ENCODE measurements at regions not wholly inside any gene's neighbourhood (a gene's known extent, or its start where the extent isn't known, plus 50 kb on each side); places are given as distances from the start of the nearest gene placed in this dataset.

GRCh38 chr17:12592941-12593340 is 72.7 kb upstream of the MYOCD start:
- Histone ChIP-seq H3K4me3 (ENCODE audit: insufficient read length, low read depth) (no peak overlapping the region), H3K36me3 (ENCODE audit: insufficient read depth, insufficient read length, low read length) (no peaks in the 10 kb centered on the region), H3K9me3 (ENCODE audit: insufficient read depth, low read length) (no peaks in the 10 kb centered on the region), H3K27me3 (ENCODE audit: insufficient read depth, insufficient read length) (no peaks in the 10 kb centered on the region), H3K4me1 (ENCODE audit: insufficient read depth, insufficient read length) (no peaks in the 10 kb centered on the region), H3K9ac (ENCODE audit: insufficient read length, low read depth) (no peak overlapping the region)
- no peak for DNase-seq (ENCODE audit: low read depth, low spot score)
- TF ChIP-seq SUZ12 (IDR thresholded peaks at IDR 0.05; ENCODE audit: extremely low read depth, insufficient read depth, insufficient read length) (no peak), YY1 (IDR thresholded peaks at IDR 0.05; ENCODE audit: insufficient read depth, insufficient read length) (no peak), ZNF274 (IDR thresholded peaks at IDR 0.05; ENCODE audit: low read depth, low read length) (no peak)

GRCh38 chr17:12596961-12597360 is 68.7 kb upstream of the MYOCD start:
- H3K9ac ChIP-seq (ENCODE audit: insufficient read length, low read depth), result no peak overlapping the region
- no peak for TF ChIP-seq SUZ12 (IDR thresholded peaks at IDR 0.05; ENCODE audit: extremely low read depth, insufficient read depth, insufficient read length)
- no peak for TF ChIP-seq ZNF274 (IDR thresholded peaks at IDR 0.05; ENCODE audit: low read depth, low read length)
- no peak for TF ChIP-seq YY1 (IDR thresholded peaks at IDR 0.05; ENCODE audit: insufficient read depth, insufficient read length)
- H3K4me3 ChIP-seq (ENCODE audit: insufficient read length, low read depth), result no peak overlapping the region
- H3K9me3 ChIP-seq (ENCODE audit: insufficient read depth, low read length), result no peaks in the 10 kb centered on the region
- no peaks in the 10 kb centered on the region for H3K4me1 ChIP-seq (ENCODE audit: insufficient read depth, insufficient read length)
- H3K27me3 ChIP-seq (ENCODE audit: insufficient read depth, insufficient read length), result no peaks in the 10 kb centered on the region
- no peak for DNase-seq (ENCODE audit: low read depth, low spot score)
- H3K36me3 ChIP-seq (ENCODE audit: insufficient read depth, insufficient read length, low read length), result no peaks in the 10 kb centered on the region

GRCh38 chr17:12597895-12598294 is 67.8 kb upstream of the MYOCD start:
- Histone ChIP-seq H3K9ac (ENCODE audit: insufficient read length, low read depth) (no peak overlapping the region), H3K4me1 (ENCODE audit: insufficient read depth, insufficient read length) (no peaks in the 10 kb centered on the region), H3K27me3 (ENCODE audit: insufficient read depth, insufficient read length) (no peaks in the 10 kb centered on the region), H3K9me3 (ENCODE audit: insufficient read depth, low read length) (no peaks in the 10 kb centered on the region), H3K36me3 (ENCODE audit: insufficient read depth, insufficient read length, low read length) (no peaks in the 10 kb centered on the region), H3K4me3 (ENCODE audit: insufficient read length, low read depth) (no peak overlapping the region)
- no peak for DNase-seq (ENCODE audit: low read depth, low spot score)
- TF ChIP-seq YY1 (IDR thresholded peaks at IDR 0.05; ENCODE audit: insufficient read depth, insufficient read length) (no peak), ZNF274 (IDR thresholded peaks at IDR 0.05; ENCODE audit: low read depth, low read length) (no peak), SUZ12 (IDR thresholded peaks at IDR 0.05; ENCODE audit: extremely low read depth, insufficient read depth, insufficient read length) (no peak)

- no peak overlapping the region for H3K9ac ChIP-seq (ENCODE audit: insufficient read length, low read depth)
- no peaks in the 10 kb centered on the region for H3K27me3 ChIP-seq (ENCODE audit: insufficient read depth, insufficient read length)
- TF ChIP-seq YY1 (IDR thresholded peaks at IDR 0.05; ENCODE audit: insufficient read depth, insufficient read length), result no peak
- TF ChIP-seq SUZ12 (IDR thresholded peaks at IDR 0.05; ENCODE audit: extremely low read depth, insufficient read depth, insufficient read length), result no peak
- no peak for TF ChIP-seq ZNF274 (IDR thresholded peaks at IDR 0.05; ENCODE audit: low read depth, low read length)
Measured at GRCh38 chr17:12599186-12599920, 66.3 kb upstream of the MYOCD start.

GRCh38 chr17:12600349-12600748 is 65.3 kb upstream of the MYOCD start:
- no peak overlapping the region for H3K9ac ChIP-seq (ENCODE audit: insufficient read length, low read depth)
- no peak overlapping the region for H3K4me3 ChIP-seq (ENCODE audit: insufficient read length, low read depth)
- no peak for DNase-seq (ENCODE audit: low read depth, low spot score)
- H3K4me1 ChIP-seq (ENCODE audit: insufficient read depth, insufficient read length), result no peaks in the 10 kb centered on the region
- H3K27me3 ChIP-seq (ENCODE audit: insufficient read depth, insufficient read length), result no peaks in the 10 kb centered on the region
- H3K36me3 ChIP-seq (ENCODE audit: insufficient read depth, insufficient read length, low read length), result no peaks in the 10 kb centered on the region
- TF ChIP-seq ZNF274 (IDR thresholded peaks at IDR 0.05; ENCODE audit: low read depth, low read length) (no peak), YY1 (IDR thresholded peaks at IDR 0.05; ENCODE audit: insufficient read depth, insufficient read length) (no peak), SUZ12 (IDR thresholded peaks at IDR 0.05; ENCODE audit: extremely low read depth, insufficient read depth, insufficient read length) (no peak)
- no peaks in the 10 kb centered on the region for H3K9me3 ChIP-seq (ENCODE audit: insufficient read depth, low read length)

More at GRCh38 chr17:12599186-12599920, 66.3 kb upstream of the MYOCD start:
- no peaks in the 10 kb centered on the region for H3K36me3 ChIP-seq (ENCODE audit: insufficient read depth, insufficient read length, low read length)
- no peak overlapping the region for H3K4me3 ChIP-seq (ENCODE audit: insufficient read length, low read depth)
- DNase-seq (ENCODE audit: low read depth, low spot score), result no peak
- no peaks in the 10 kb centered on the region for H3K4me1 ChIP-seq (ENCODE audit: insufficient read depth, insufficient read length)
- no peaks in the 10 kb centered on the region for H3K9me3 ChIP-seq (ENCODE audit: insufficient read depth, low read length)

GRCh38 chr17:12603566-12603965 is 62.1 kb upstream of the MYOCD start:
- DNase-seq (ENCODE audit: low read depth, low spot score), result no peak
- TF ChIP-seq YY1 (IDR thresholded peaks at IDR 0.05; ENCODE audit: insufficient read depth, insufficient read length), result no peak
- Histone ChIP-seq H3K27me3 (ENCODE audit: insufficient read depth, insufficient read length) (no peaks in the 10 kb centered on the region), H3K4me1 (ENCODE audit: insufficient read depth, insufficient read length) (no peaks in the 10 kb centered on the region), H3K9me3 (ENCODE audit: insufficient read depth, low read length) (no peaks in the 10 kb centered on the region), H3K4me3 (ENCODE audit: insufficient read length, low read depth) (no peak overlapping the region), H3K36me3 (ENCODE audit: insufficient read depth, insufficient read length, low read length) (no peaks in the 10 kb centered on the region), H3K9ac (ENCODE audit: insufficient read length, low read depth) (no peak overlapping the region)

- Histone ChIP-seq H3K36me3 (ENCODE audit: insufficient read depth, insufficient read length, low read length) (no peaks in the 10 kb centered on the region), H3K9ac (ENCODE audit: insufficient read length, low read depth) (no peak overlapping the region), H3K9me3 (ENCODE audit: insufficient read depth, low read length) (no peaks in the 10 kb centered on the region), H3K4me3 (ENCODE audit: insufficient read length, low read depth) (no peak overlapping the region), H3K4me1 (ENCODE audit: insufficient read depth, insufficient read length) (no peaks in the 10 kb centered on the region), H3K27me3 (ENCODE audit: insufficient read depth, insufficient read length) (no peaks in the 10 kb centered on the region)
- TF ChIP-seq ZNF274 (IDR thresholded peaks at IDR 0.05; ENCODE audit: low read depth, low read length) (no peak), SUZ12 (IDR thresholded peaks at IDR 0.05; ENCODE audit: extremely low read depth, insufficient read depth, insufficient read length) (no peak), YY1 (IDR thresholded peaks at IDR 0.05; ENCODE audit: insufficient read depth, insufficient read length) (no peak)
- DNase-seq (ENCODE audit: low read depth, low spot score), result no peak
Measured at GRCh38 chr17:12605222-12605621, 60.5 kb upstream of the MYOCD start.
